Activated T-helper 1 cell treated with anti-CD3 and anti-CD28 coated beads, Interleukin-12 subunit alpha, Interleukin-12 subunit beta, Interleukin-2, Interleukin-4 antibody, amounts not matched to agents 30 ng/mL and 10 ng/mL and 1 ng/mL, durations not matched to agents 14 hours and 24 hours and 36 hours (primary cell): ENCODE measurements at regions not wholly inside any gene's neighbourhood (a gene's known extent, or its start where the extent isn't known, plus 50 kb on each side); places are given as distances from the start of the nearest gene placed in this dataset.
"Not testable (repeated sequence)": the region's sequence is repeated elsewhere in the genome, so short reads cannot be mapped to it uniquely, and the experiment has no call there.

ENCODE experiments used
- DNase-seq: peaks from one replicate; pipeline ENCODE4 v3.0.0; 2021; ENCODE audit warnings: low spot score
- H3K27ac Mint-ChIP-seq: one replicate; pipeline ENCODE4 v1.8.0; 2021; ENCODE audit warnings: mild to moderate bottlenecking, mixed read lengths
- H3K27me3 Mint-ChIP-seq: one replicate; pipeline ENCODE4 v1.8.0; 2022; ENCODE audit warnings: mild to moderate bottlenecking, moderate library complexity, mixed read lengths; ENCODE audit not compliant: insufficient read depth
- H3K36me3 Mint-ChIP-seq: one replicate; pipeline ENCODE4 v1.8.0; 2021; ENCODE audit warnings: low read depth, mixed read lengths
- H3K4me1 Mint-ChIP-seq: one replicate; pipeline ENCODE4 v1.8.0; 2021; ENCODE audit warnings: low read depth, mixed read lengths
- H3K4me3 Mint-ChIP-seq: one replicate; pipeline ENCODE4 v1.8.0; 2021; ENCODE audit warnings: mild to moderate bottlenecking, moderate library complexity, mixed read lengths
- H3K9me3 Mint-ChIP-seq: one replicate; pipeline ENCODE4 v1.8.0; 2021; ENCODE audit warnings: mixed read lengths
- intact Hi-C: fragments of 100-400 bp; cut with micrococcal nuclease; formaldehyde crosslinking; loops from one replicate; pipeline ENCODE4 v1.15.1; 2024

- Mint-ChIP-seq H3K9me3 (peaks cover 6% of the 10 kb centered on the region), H3K4me3 (no peak overlapping the region), H3K27me3 (peaks cover 5% of the 10 kb centered on the region), H3K4me1 (no peaks in the 10 kb centered on the region), H3K36me3 (no peaks in the 10 kb centered on the region), H3K27ac (no peak overlapping the region)
- intact Hi-C loops = no loop called here
- DNase-seq = no peak
Observed at GRCh38 chr10:29870522-29871044, 188.8 kb downstream of the JCAD start.

- Mint-ChIP-seq H3K4me3 (no peak overlapping the region), H3K4me1 (no peaks in the 10 kb centered on the region), H3K9me3 (peaks cover 6% of the 10 kb centered on the region), H3K36me3 (no peaks in the 10 kb centered on the region), H3K27ac (no peak overlapping the region), H3K27me3 (peaks cover 5% of the 10 kb centered on the region)
- no peak for DNase-seq
- intact Hi-C loops = no loop called here
Observed at GRCh38 chr10:29869593-29869992, 189.8 kb downstream of the JCAD start.

- no peak overlapping the region for H3K27ac Mint-ChIP-seq
- H3K4me1 Mint-ChIP-seq = no peaks in the 10 kb centered on the region
- H3K9me3 Mint-ChIP-seq = peaks cover 6% of the 10 kb centered on the region
- DNase-seq = no peak
- no peak overlapping the region for H3K4me3 Mint-ChIP-seq
- no peaks in the 10 kb centered on the region for H3K36me3 Mint-ChIP-seq
- peaks cover 5% of the 10 kb centered on the region for H3K27me3 Mint-ChIP-seq
- intact Hi-C loops = no loop called here
Observed at GRCh38 chr10:29866356-29866755, 193.0 kb downstream of the JCAD start.

DNA sequence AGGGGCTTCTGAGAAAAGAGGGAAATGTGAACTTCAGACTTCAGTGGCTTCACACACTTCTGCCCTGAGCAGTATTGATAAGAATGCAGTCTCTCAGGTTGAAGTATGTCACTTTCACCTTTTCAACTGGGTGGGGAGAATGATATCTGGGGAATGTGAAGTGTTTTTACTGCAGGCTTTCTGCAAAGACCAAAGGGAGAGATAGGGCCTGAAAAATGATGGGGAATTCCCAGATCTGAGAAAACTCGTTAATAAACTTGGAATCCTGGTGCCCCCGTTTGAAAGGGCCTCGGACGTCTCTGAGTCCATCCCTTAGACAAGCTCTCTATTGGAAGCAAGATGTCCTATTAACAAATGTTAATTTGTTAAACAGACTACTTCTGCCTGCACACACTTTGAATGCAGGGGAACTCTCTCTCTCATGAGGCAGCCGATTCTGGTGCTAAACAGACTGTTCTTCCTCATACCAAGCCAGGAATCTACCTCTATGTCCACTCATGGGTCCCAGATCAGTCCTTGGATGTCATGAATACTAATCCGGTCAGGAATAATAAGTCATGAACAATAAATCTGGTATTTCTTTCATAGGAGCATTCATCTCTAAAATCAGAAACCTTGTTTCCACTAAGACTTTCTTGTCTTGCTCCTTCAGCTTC is 193.6 kb downstream of the JCAD start:
- Mint-ChIP-seq H3K4me1 (no peaks in the 10 kb centered on the region), H3K4me3 (no peak overlapping the region), H3K36me3 (no peaks in the 10 kb centered on the region), H3K27me3 (peaks cover 5% of the 10 kb centered on the region), H3K27ac (no peak overlapping the region), H3K9me3 (peaks cover 6% of the 10 kb centered on the region)
- no peak for DNase-seq
- intact Hi-C loops = no loop called here

DNA sequence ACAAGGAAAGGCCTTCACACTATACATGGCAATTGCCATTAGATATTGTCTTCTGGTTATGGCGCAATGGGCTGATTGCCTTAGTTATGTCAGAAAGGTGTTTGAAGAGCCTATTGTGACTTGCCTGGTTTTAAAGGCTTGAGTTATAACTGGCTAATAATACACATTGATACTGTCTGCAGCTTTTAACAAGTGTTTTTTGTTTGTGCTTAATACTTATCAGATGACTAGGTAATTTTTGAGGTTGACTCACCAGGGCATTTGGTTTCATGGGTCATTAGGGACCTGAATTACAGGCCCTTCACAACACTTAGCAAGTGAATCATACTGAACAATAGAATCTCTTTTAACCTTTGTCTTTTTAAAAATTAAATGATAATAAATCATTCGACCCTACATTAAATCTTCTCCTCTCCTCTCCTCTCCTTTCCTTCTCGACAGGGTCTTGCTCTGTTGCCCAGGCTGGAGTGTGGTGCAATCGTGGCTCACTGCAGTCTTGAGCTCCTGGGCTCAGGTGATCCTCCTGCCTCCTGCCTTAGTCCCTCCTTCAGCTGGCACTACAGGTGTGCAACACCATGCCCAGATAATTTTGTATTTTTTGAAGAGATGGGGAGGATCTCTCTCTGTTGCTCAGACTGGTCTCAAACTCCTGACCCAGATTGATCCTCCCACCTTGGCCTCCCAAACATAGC is 196.3 kb downstream of the JCAD start:
- H3K27me3 Mint-ChIP-seq = peaks cover 5% of the 10 kb centered on the region
- H3K9me3 Mint-ChIP-seq = no peaks in the 10 kb centered on the region
- no peaks in the 10 kb centered on the region for H3K36me3 Mint-ChIP-seq
- no peak overlapping the region for H3K4me3 Mint-ChIP-seq
- no peaks in the 10 kb centered on the region for H3K4me1 Mint-ChIP-seq
- no peak for DNase-seq
- intact Hi-C loops = no loop called here
- no peak overlapping the region for H3K27ac Mint-ChIP-seq

- intact Hi-C loops = no loop called here
- H3K4me3 Mint-ChIP-seq = no peak overlapping the region
- H3K36me3 Mint-ChIP-seq = no peaks in the 10 kb centered on the region
- H3K27me3 Mint-ChIP-seq = peaks cover 8% of the 10 kb centered on the region
- H3K9me3 Mint-ChIP-seq = no peaks in the 10 kb centered on the region
- H3K4me1 Mint-ChIP-seq = no peaks in the 10 kb centered on the region
- H3K27ac Mint-ChIP-seq = no peak overlapping the region
- no peak for DNase-seq
Observed at GRCh38 chr10:29861811-29862505, 197.4 kb downstream of the JCAD start.

- H3K4me3 Mint-ChIP-seq, H3K36me3 Mint-ChIP-seq, H3K27ac Mint-ChIP-seq, intact Hi-C loops, H3K27me3 Mint-ChIP-seq, DNase-seq, H3K4me1 Mint-ChIP-seq, H3K9me3 Mint-ChIP-seq: not testable (repeated sequence)
Observed at GRCh38 chr10:29861231-29861630, 198.2 kb downstream of the JCAD start.

DNA sequence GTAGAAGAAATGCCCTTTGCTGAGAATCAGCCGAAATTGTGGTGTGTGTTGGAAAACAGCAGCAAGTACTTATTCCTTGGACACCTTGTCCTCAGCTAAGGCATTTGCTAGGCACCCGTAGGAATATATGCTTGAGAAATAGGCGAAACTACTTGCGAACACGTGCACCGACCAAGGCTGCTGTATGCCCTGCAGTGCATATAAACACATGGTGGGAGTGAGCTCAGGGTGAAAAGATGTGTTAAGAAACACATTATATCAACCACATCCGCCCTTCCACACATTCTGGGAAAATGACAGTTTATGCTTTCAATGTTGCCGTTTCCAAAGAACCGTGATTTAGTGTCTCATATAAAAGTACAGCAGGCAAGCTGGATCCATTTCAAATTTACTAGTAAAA is 199.2 kb downstream of the JCAD start:
- Mint-ChIP-seq H3K4me3 (no peak overlapping the region), H3K9me3 (no peaks in the 10 kb centered on the region), H3K4me1 (no peaks in the 10 kb centered on the region), H3K36me3 (no peaks in the 10 kb centered on the region), H3K27me3 (peaks cover 8% of the 10 kb centered on the region), H3K27ac (no peak overlapping the region)
- DNase-seq = no peak
- intact Hi-C loops = no loop called here

GRCh38 chr10:29859521-29860130 is 199.8 kb downstream of the JCAD start:
- no peak overlapping the region for H3K27ac Mint-ChIP-seq
- no peak overlapping the region for H3K4me3 Mint-ChIP-seq
- no peaks in the 10 kb centered on the region for H3K4me1 Mint-ChIP-seq
- peaks cover 8% of the 10 kb centered on the region for H3K27me3 Mint-ChIP-seq
- no peaks in the 10 kb centered on the region for H3K9me3 Mint-ChIP-seq
- no peaks in the 10 kb centered on the region for H3K36me3 Mint-ChIP-seq
- intact Hi-C loops = no loop called here
- no peak for DNase-seq

DNA sequence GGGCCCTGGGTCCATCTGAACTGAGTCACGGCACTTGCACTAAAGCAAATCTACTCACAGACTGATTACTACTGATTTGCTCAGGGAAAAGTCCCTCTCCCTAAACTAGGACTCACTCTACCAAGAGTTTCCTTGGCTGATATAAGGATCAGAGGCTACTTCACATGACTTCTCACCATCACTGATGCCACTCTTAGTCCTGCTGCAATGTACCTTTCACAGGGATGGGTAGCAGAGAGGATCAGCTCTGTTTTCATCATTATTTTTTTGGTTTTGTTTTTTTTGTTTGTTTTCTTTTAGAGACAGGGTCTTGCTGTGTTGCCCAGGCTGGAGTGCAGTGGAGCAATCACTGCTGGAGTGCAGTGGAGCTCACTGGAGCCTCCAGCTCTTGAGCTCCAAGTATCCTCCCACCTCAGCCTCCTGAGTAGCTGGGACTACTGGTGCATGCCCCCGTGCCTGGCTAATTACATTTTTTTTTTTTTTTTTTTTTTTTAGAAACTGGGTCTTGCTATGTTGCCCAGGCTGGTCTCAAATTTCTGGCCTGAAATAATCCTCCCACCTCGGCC is 200.6 kb downstream of the JCAD start:
- H3K4me3 Mint-ChIP-seq = no peak overlapping the region
- H3K27me3 Mint-ChIP-seq = peaks cover 14% of the 10 kb centered on the region
- no peaks in the 10 kb centered on the region for H3K4me1 Mint-ChIP-seq
- intact Hi-C loops = no loop called here
- no peak for DNase-seq
- no peak overlapping the region for H3K27ac Mint-ChIP-seq
- H3K36me3 Mint-ChIP-seq = no peaks in the 10 kb centered on the region
- H3K9me3 Mint-ChIP-seq = no peaks in the 10 kb centered on the region

DNA sequence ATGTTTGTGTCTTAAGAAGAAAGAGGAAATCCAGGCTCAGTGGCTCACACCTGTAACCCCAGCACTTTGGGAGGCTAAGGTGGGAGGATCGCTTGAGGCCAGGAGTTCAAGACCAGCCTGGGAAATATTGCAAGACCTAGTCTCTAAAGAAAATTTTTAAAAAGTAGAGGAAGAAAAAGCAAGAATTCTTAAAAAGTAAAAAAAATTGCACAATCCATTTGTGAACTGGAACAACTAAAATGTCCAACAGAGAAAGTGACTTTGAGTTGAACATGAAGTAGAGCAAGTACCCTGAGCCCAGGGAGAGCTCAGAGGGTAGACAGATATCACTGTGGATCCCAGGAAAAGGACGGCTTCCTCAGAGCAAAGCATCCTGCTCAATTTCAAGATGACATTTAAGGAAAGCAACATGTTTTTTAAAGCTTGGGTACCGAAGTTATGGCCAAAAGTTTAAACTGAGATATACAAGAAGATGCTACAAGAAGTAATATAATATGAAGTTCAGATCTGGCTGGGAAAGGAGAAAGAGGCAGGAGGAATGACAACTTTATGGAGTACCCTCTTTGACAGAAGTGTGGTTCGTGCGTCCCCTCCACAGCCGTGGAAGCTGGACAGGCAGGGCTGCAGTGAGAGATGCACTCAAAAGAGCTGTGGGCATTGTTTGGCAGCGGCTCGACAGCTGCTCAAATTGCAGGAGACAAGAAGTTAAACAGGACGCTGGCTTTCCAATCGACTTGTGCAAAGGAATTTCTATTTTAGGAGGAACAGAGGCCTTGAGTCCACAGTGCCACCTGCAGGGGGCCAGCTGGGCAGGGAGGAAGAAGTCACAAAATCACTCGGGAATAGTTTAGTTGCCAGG is 201.3 kb downstream of the JCAD start:
- no peak for DNase-seq
- no peaks in the 10 kb centered on the region for H3K4me1 Mint-ChIP-seq
- H3K9me3 Mint-ChIP-seq = no peaks in the 10 kb centered on the region
- H3K27ac Mint-ChIP-seq = no peak overlapping the region
- intact Hi-C loops = no loop called here
- H3K4me3 Mint-ChIP-seq = no peak overlapping the region
- peaks cover 14% of the 10 kb centered on the region for H3K27me3 Mint-ChIP-seq
- no peaks in the 10 kb centered on the region for H3K36me3 Mint-ChIP-seq

DNA sequence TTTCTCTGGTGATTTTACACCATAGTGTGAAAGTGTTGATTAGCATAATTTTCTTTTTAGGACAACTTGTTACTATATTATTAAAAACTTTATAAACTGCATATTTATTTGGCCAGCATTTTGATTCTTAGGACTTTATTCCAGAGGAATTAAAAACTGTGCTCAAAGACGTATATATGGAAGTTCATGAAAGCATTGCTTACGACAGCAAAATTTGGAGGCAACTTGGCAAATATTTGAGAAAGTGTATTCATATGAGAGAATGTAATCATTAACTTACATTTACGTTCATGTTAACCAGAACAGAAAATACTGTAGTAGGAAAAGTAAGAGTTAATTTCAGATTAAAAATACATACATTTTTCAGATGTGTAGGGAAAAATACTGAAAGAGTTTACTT is 203.1 kb downstream of the JCAD start:
- no peak overlapping the region for H3K4me3 Mint-ChIP-seq
- no peaks in the 10 kb centered on the region for H3K4me1 Mint-ChIP-seq
- H3K36me3 Mint-ChIP-seq = no peaks in the 10 kb centered on the region
- no peak overlapping the region for H3K27ac Mint-ChIP-seq
- no peak for DNase-seq
- no peaks in the 10 kb centered on the region for H3K9me3 Mint-ChIP-seq
- intact Hi-C loops = no loop called here
- H3K27me3 Mint-ChIP-seq = peaks cover 9% of the 10 kb centered on the region
